ENCODE measurements at regions not wholly inside any gene's neighbourhood (a gene's known extent, or its start where the extent isn't known, plus 50 kb on each side); places are given as distances from the start of the nearest gene placed in this dataset.
"Not testable (repeated sequence)": the region's sequence is repeated elsewhere in the genome, so short reads cannot be mapped to it uniquely, and the experiment has no call there.

- Mint-ChIP-seq H3K27ac (no peak overlapping the region), H3K4me3 (no peak overlapping the region), H3K27me3 (ENCODE audit: insufficient read depth, low read depth) (no peaks in the 10 kb centered on the region), H3K9me3 (no peaks in the 10 kb centered on the region), H3K36me3 (no peaks in the 10 kb centered on the region), H3K4me1 (no peaks in the 10 kb centered on the region)
- Histone ChIP-seq H3K9ac (no peak overlapping the region), H3K27ac (no peak overlapping the region), H2AFZ (replicated peaks) (no peak overlapping the region), H3K79me2 (ENCODE audit: low read depth) (no peaks in the 10 kb centered on the region), H3K4me1 (no peaks in the 10 kb centered on the region), H3K27me3 (no peaks in the 10 kb centered on the region), H3K4me2 (no peak overlapping the region), H3K9me3 (ENCODE audit: low read depth) (no peaks in the 10 kb centered on the region), H3K36me3 (no peaks in the 10 kb centered on the region), H3K4me3 (no peak overlapping the region), H4K20me1 (ENCODE audit: low read depth) (no peaks in the 10 kb centered on the region), H3F3A (ENCODE audit: low read depth) (no peaks in the 10 kb centered on the region)
- TF ChIP-seq EZH2 (IDR thresholded peaks at IDR 0.05) (no peak), CTCF (IDR thresholded peaks at IDR 0.05) (no peak), EZH2phosphoT487 (IDR thresholded peaks at IDR 0.05) (no peak)
- DNase-seq (ENCODE audit: low spot score) = no peak
Measured at GRCh38 chr1:199612976-199613774, 414.3 kb upstream of the NR5A2 start.

- Mint-ChIP-seq H3K27ac (no peak overlapping the region), H3K9me3 (no peaks in the 10 kb centered on the region), H3K4me3 (no peak overlapping the region), H3K27me3 (ENCODE audit: insufficient read depth, low read depth) (no peaks in the 10 kb centered on the region), H3K36me3 (no peaks in the 10 kb centered on the region), H3K4me1 (no peaks in the 10 kb centered on the region)
- Histone ChIP-seq H3K36me3 (no peaks in the 10 kb centered on the region), H3K4me1 (no peaks in the 10 kb centered on the region), H3K9me3 (ENCODE audit: low read depth) (no peaks in the 10 kb centered on the region), H3K9ac (no peak overlapping the region), H3K4me2 (no peak overlapping the region), H3F3A (ENCODE audit: low read depth) (no peaks in the 10 kb centered on the region), H3K4me3 (no peak overlapping the region), H3K27ac (no peak overlapping the region), H3K27me3 (no peaks in the 10 kb centered on the region), H4K20me1 (ENCODE audit: low read depth) (no peaks in the 10 kb centered on the region), H2AFZ (replicated peaks) (no peak overlapping the region), H3K79me2 (ENCODE audit: low read depth) (no peaks in the 10 kb centered on the region)
- no peak for DNase-seq (ENCODE audit: low spot score)
- TF ChIP-seq EZH2 (IDR thresholded peaks at IDR 0.05) (no peak), EZH2phosphoT487 (IDR thresholded peaks at IDR 0.05) (no peak), CTCF (IDR thresholded peaks at IDR 0.05) (no peak)
Measured at GRCh38 chr1:199616947-199617346, 410.6 kb upstream of the NR5A2 start.

- H3F3A ChIP-seq (ENCODE audit: low read depth) = no peaks in the 10 kb centered on the region
- no peaks in the 10 kb centered on the region for H3K4me1 ChIP-seq
- H3K4me3 ChIP-seq = no peak overlapping the region
- Mint-ChIP-seq H3K36me3 (no peaks in the 10 kb centered on the region), H3K4me3 (no peak overlapping the region), H3K27ac (no peak overlapping the region), H3K9me3 (no peaks in the 10 kb centered on the region), H3K27me3 (ENCODE audit: insufficient read depth, low read depth) (no peaks in the 10 kb centered on the region), H3K4me1 (no peaks in the 10 kb centered on the region)
- no peaks in the 10 kb centered on the region for H3K79me2 ChIP-seq (ENCODE audit: low read depth)
- H3K9ac ChIP-seq = no peak overlapping the region
- no peak overlapping the region for H3K4me2 ChIP-seq
- H3K27ac ChIP-seq = no peak overlapping the region
- no peaks in the 10 kb centered on the region for H3K27me3 ChIP-seq
- H2AFZ ChIP-seq (replicated peaks) = peak overlapping the region; percentile 29
- no peak for DNase-seq (ENCODE audit: low spot score)
- TF ChIP-seq EZH2 (IDR thresholded peaks at IDR 0.05) = no peak
- no peak for TF ChIP-seq CTCF (IDR thresholded peaks at IDR 0.05)
- TF ChIP-seq EZH2phosphoT487 (IDR thresholded peaks at IDR 0.05) = no peak
- H3K36me3 ChIP-seq = no peaks in the 10 kb centered on the region
- H3K9me3 ChIP-seq (ENCODE audit: low read depth) = no peaks in the 10 kb centered on the region
- H4K20me1 ChIP-seq (ENCODE audit: low read depth) = no peaks in the 10 kb centered on the region
Measured at GRCh38 chr1:199619223-199619622, 408.3 kb upstream of the NR5A2 start.

DNA sequence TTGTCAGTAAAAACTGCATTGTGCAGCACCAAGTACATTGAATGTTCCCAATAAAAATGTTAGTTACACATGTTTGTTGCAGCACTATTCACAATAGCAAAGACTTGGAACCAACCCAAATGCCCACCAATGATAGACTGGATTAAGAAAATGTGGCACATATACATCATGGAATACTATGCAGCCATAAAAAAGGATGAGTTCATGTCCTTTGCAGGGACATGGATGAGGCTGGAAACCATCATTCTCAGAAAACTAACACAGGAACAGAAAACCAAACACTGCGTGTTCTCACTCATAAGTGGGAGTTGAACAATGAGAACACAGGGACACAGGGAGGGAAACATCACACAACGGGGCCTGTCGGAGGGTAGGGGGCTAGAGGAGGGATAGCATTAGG lies 401.3 kb upstream of the NR5A2 start:
- H3K4me3 Mint-ChIP-seq; H3K9me3 Mint-ChIP-seq; H3K27ac Mint-ChIP-seq; H3K4me2 ChIP-seq; H3K4me1 Mint-ChIP-seq; H3K27me3 Mint-ChIP-seq (ENCODE audit: insufficient read depth, low read depth); H3K36me3 ChIP-seq; H4K20me1 ChIP-seq (ENCODE audit: low read depth); H3K4me1 ChIP-seq; H3K4me3 ChIP-seq; H3F3A ChIP-seq (ENCODE audit: low read depth); H2AFZ ChIP-seq (replicated peaks); H3K9me3 ChIP-seq (ENCODE audit: low read depth); H3K36me3 Mint-ChIP-seq; H3K27ac ChIP-seq; H3K9ac ChIP-seq; H3K27me3 ChIP-seq; DNase-seq (ENCODE audit: low spot score); H3K79me2 ChIP-seq (ENCODE audit: low read depth): not testable (repeated sequence)

Data from neural progenitor cell (in vitro differentiated cells).